ENCODE measurements at regions not wholly inside any gene's neighbourhood (a gene's known extent, or its start where the extent isn't known, plus 50 kb on each side); places are given as distances from the start of the nearest gene placed in this dataset.

- WGBS, 4 donors: 72 to 82% (median 77%) methylated on average over 3 of the region's 3 CpGs
- Histone ChIP-seq H3K36me3 (replicated peaks in 1 of 2) (no peaks in the 10 kb centered on the region), H3K27ac (no peak overlapping the region), H3K9me3 (replicated peaks in 1 of 3) (no peaks in the 10 kb centered on the region), H3K4me1 (replicated peaks in 1 of 2) (no peaks in the 10 kb centered on the region), H3K4me3 (no peak overlapping the region), H3K27me3 (no peaks in the 10 kb centered on the region)
- intact Hi-C loops (cut with DNase I): no loop called here
- DNase-seq: no peak
- TF ChIP-seq POLR2A (IDR thresholded peaks at IDR 0.05) (no peak), CTCF (IDR thresholded peaks at IDR 0.05) (no peak)
Measured at GRCh38 chr13:105471673-105472072, 1063.8 kb downstream of the EFNB2 start.

- no peaks in the 10 kb centered on the region for H3K9me3 ChIP-seq (replicated peaks in 1 of 3)
- intact Hi-C loops (cut with DNase I): no loop called here
- H3K27me3 ChIP-seq: no peaks in the 10 kb centered on the region
- no peak overlapping the region for H3K27ac ChIP-seq
- no peak overlapping the region for H3K4me3 ChIP-seq
- TF ChIP-seq POLR2A (IDR thresholded peaks at IDR 0.05) (no peak), CTCF (IDR thresholded peaks at IDR 0.05) (no peak)
- 86 to 97% (median 92%) methylated on average over 1 of the region's 1 CpG for WGBS, 4 donors
- no peak for DNase-seq
- H3K36me3 ChIP-seq (replicated peaks in 1 of 2): no peaks in the 10 kb centered on the region
- H3K4me1 ChIP-seq (replicated peaks in 1 of 2): no peaks in the 10 kb centered on the region
Measured at GRCh38 chr13:105466376-105466775, 1069.1 kb downstream of the EFNB2 start.

GRCh38 chr13:105465745-105466144, 1069.7 kb downstream of the EFNB2 start, which contains the start of gene DAOA:
DAOA (plus strand) TSS chr13:105466045.
- no peaks in the 10 kb centered on the region for H3K9me3 ChIP-seq (replicated peaks in 1 of 3)
- no peak within 1 kb of the TSS for H3K27ac ChIP-seq
- H3K4me3 ChIP-seq: no peak within 1 kb of the TSS
- H3K27me3 ChIP-seq: no peaks in the 10 kb centered on the region
- intact Hi-C loops (cut with DNase I): no loop called here
- H3K36me3 ChIP-seq (replicated peaks in 1 of 2): no peaks in the 10 kb centered on the region
- TF ChIP-seq POLR2A (IDR thresholded peaks at IDR 0.05) (no peak), CTCF (IDR thresholded peaks at IDR 0.05) (no peak)
- H3K4me1 ChIP-seq (replicated peaks in 1 of 2): no peaks in the 10 kb centered on the region
- WGBS, 4 donors: 55 to 70% (median 66%) methylated on average over 1 of the region's 1 CpG
- DNase-seq: no peak

GRCh38 chr13:105465251-105465650, 1070.2 kb downstream of the EFNB2 start:
- intact Hi-C loops (cut with DNase I): no loop called here
- TF ChIP-seq CTCF (IDR thresholded peaks at IDR 0.05): no peak
- TF ChIP-seq POLR2A (IDR thresholded peaks at IDR 0.05): no peak

More at GRCh38 chr13:105465251-105465650, 1070.2 kb downstream of the EFNB2 start:
- Histone ChIP-seq H3K9me3 (replicated peaks in 1 of 3) (no peaks in the 10 kb centered on the region), H3K4me3 (no peak overlapping the region), H3K27me3 (no peaks in the 10 kb centered on the region), H3K27ac (no peak overlapping the region), H3K4me1 (replicated peaks in 1 of 2) (no peaks in the 10 kb centered on the region), H3K36me3 (replicated peaks in 1 of 2) (no peaks in the 10 kb centered on the region)
- no peak for DNase-seq
